Neural cell (in vitro differentiated cells): ENCODE measurements at regions not wholly inside any gene's neighbourhood (a gene's known extent, or its start where the extent isn't known, plus 50 kb on each side); places are given as distances from the start of the nearest gene placed in this dataset.

Experiments used
- H2AFZ ChIP-seq: fragments of 200-600, 300-800 bp; sonication (generic), shearing (Covaris generic); 2 replicates; pipeline ENCODE4 v1.6.0; 2014; ENCODE audit warnings: low read depth, mild to moderate bottlenecking, antibody characterized with exemption, low read length, moderate library complexity
- H3F3A ChIP-seq: fragments of 200-600 bp; shearing (Covaris generic); 2 replicates; pipeline ENCODE4 v1.6.1; 2016; ENCODE audit warnings: mild to moderate bottlenecking, moderate library complexity, mixed read lengths, antibody characterized with exemption, low read length; ENCODE audit not compliant: insufficient read depth, poor library complexity, severe bottlenecking
- H3K27ac ChIP-seq: fragments of 200-600, 300-800 bp; sonication (generic), shearing (Covaris generic); 2 replicates; pipeline ENCODE4 v1.5.1; 2014; ENCODE audit warnings: mild to moderate bottlenecking, low read length, moderate library complexity
- H3K27me3 ChIP-seq: fragments of 300-800, 200-600 bp; sonication (generic), shearing (Covaris generic); 2 replicates; pipeline ENCODE4 v1.6.0; 2014; ENCODE audit warnings: mild to moderate bottlenecking, low read depth, low read length, moderate library complexity; ENCODE audit not compliant: insufficient read depth
- H3K36me3 ChIP-seq: fragments of 300-800, 200-600 bp; sonication (generic), shearing (Covaris generic); 2 replicates; pipeline ENCODE4 v1.5.1; 2014; ENCODE audit warnings: mild to moderate bottlenecking, antibody characterized with exemption, low read length, moderate library complexity; ENCODE audit not compliant: insufficient read depth
- H3K4me2 ChIP-seq: fragments of 300-800, 200-600 bp; sonication (generic), shearing (Covaris generic); 2 replicates; pipeline ENCODE4 v1.6.0; 2014; ENCODE audit warnings: mild to moderate bottlenecking, low read length
- H3K4me3 ChIP-seq: fragments of 300-800, 200-600 bp; sonication (generic), shearing (Covaris generic); 2 replicates; pipeline ENCODE4 v1.5.1; 2014; ENCODE audit warnings: mild to moderate bottlenecking, low read length, moderate library complexity
- H3K79me2 ChIP-seq: fragments of 200-600 bp; shearing (Covaris generic); replicated peaks from 2 replicates; pipeline ENCODE4 v1.6.0; 2014; ENCODE audit warnings: mild to moderate bottlenecking, low read length, moderate library complexity; ENCODE audit not compliant: insufficient read depth
- H3K9ac ChIP-seq: fragments of 300-800, 200-600 bp; sonication (generic), shearing (Covaris generic); 2 replicates; pipeline ENCODE4 v1.6.1; 2016; ENCODE audit warnings: mild to moderate bottlenecking, low read length, mixed read lengths
- H3K9me2 ChIP-seq: fragments of 200-600 bp; shearing (Covaris generic); 2 replicates; pipeline ENCODE4 v1.6.1; 2016; ENCODE audit warnings: mild to moderate bottlenecking, low read length, mixed read lengths; ENCODE audit not compliant: insufficient read depth
- H3K9me3 ChIP-seq: fragments of 200-600, 300-800 bp; sonication (generic), shearing (Covaris generic); 2 replicates; pipeline ENCODE4 v1.6.1; 2016; ENCODE audit warnings: mild to moderate bottlenecking, mixed run types, low read length, moderate library complexity, mixed read lengths
- H4K20me1 ChIP-seq: fragments of 200-600 bp; shearing (Covaris generic); 2 replicates; pipeline ENCODE4 v1.6.1; 2016; ENCODE audit warnings: mild to moderate bottlenecking, mixed run types; ENCODE audit not compliant: insufficient read depth
- EP300 ChIP-seq: fragments of 450-650 bp; conservative IDR thresholded peaks from 2 replicates; pipeline ENCODE4 v1.6.1; 2014; ENCODE audit warnings: antibody characterized with exemption, mild to moderate bottlenecking, moderate library complexity; ENCODE audit not compliant: poor library complexity, severe bottlenecking
- EZH2 ChIP-seq: fragments of 200-600, 300-800 bp; shearing (Covaris generic), sonication (generic); IDR thresholded peaks from 2 replicates; pipeline ENCODE4 v1.6.1; 2014; ENCODE audit warnings: antibody characterized with exemption, low read length, borderline replicate concordance, mild to moderate bottlenecking; ENCODE audit not compliant: insufficient read depth, poor library complexity, severe bottlenecking
- MXI1 ChIP-seq: fragments of 450-650 bp; conservative IDR thresholded peaks from 2 replicates; pipeline ENCODE4 v1.6.1; 2014; ENCODE audit warnings: antibody characterized with exemption, mild to moderate bottlenecking; ENCODE audit not compliant: poor library complexity, severe bottlenecking
- POLR2AphosphoS5 ChIP-seq: IDR thresholded peaks from 2 replicates; pipeline ENCODE4 v1.6.1; 2012
- RAD21 ChIP-seq: fragments of 450-650 bp; conservative IDR thresholded peaks from 2 replicates; pipeline ENCODE4 v1.6.1; 2014; ENCODE audit warnings: antibody characterized with exemption, mild to moderate bottlenecking, moderate library complexity
- SMC3 ChIP-seq: fragments of 450-650 bp; conservative IDR thresholded peaks from 2 replicates; pipeline ENCODE4 v1.6.1; 2014; ENCODE audit warnings: antibody characterized with exemption, mild to moderate bottlenecking, moderate library complexity; ENCODE audit not compliant: poor library complexity
- TAF1 ChIP-seq: IDR thresholded peaks from 2 replicates; pipeline ENCODE4 v1.6.1; 2012; ENCODE audit warnings: low read depth
- TF ChIP-seq, protein P1 (sequence below): IDR thresholded peaks from 2 replicates; pipeline ENCODE4 v1.6.1; 2012; ENCODE audit warnings: borderline replicate concordance
- TF ChIP-seq, protein P2 (sequence below): fragments of 450-650 bp; IDR thresholded peaks from 2 replicates; pipeline ENCODE4 v1.5.1; 2014; ENCODE audit warnings: antibody characterized with exemption, mild to moderate bottlenecking, moderate library complexity; ENCODE audit not compliant: poor library complexity, severe bottlenecking

DNA sequence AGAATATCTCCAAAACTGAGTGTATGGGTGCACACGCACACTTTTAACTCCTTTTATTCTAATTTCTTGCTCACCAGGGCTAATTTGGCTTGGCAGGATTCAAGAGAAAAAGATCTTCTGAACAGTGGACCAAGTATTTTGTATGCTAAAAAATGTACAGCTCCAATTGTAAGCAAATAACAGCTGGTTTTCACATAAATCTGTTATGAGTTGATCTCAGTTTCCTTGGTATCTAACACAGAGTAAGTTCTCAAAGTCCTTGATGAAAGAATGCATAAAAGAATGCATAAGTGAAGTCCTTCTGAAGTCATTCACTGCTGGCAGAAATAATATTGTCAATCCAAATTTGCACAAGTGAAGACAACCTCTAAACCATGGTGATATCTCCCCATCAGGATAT lies 213.0 kb downstream of the OMA1 start:
- H3K79me2 ChIP-seq, result no peaks in the 10 kb centered on the region
- H4K20me1 ChIP-seq, result no peaks in the 10 kb centered on the region
- no peak overlapping the region for H3K9ac ChIP-seq
- no peak for TF ChIP-seq EP300
- TF ChIP-seq, protein P1, sequence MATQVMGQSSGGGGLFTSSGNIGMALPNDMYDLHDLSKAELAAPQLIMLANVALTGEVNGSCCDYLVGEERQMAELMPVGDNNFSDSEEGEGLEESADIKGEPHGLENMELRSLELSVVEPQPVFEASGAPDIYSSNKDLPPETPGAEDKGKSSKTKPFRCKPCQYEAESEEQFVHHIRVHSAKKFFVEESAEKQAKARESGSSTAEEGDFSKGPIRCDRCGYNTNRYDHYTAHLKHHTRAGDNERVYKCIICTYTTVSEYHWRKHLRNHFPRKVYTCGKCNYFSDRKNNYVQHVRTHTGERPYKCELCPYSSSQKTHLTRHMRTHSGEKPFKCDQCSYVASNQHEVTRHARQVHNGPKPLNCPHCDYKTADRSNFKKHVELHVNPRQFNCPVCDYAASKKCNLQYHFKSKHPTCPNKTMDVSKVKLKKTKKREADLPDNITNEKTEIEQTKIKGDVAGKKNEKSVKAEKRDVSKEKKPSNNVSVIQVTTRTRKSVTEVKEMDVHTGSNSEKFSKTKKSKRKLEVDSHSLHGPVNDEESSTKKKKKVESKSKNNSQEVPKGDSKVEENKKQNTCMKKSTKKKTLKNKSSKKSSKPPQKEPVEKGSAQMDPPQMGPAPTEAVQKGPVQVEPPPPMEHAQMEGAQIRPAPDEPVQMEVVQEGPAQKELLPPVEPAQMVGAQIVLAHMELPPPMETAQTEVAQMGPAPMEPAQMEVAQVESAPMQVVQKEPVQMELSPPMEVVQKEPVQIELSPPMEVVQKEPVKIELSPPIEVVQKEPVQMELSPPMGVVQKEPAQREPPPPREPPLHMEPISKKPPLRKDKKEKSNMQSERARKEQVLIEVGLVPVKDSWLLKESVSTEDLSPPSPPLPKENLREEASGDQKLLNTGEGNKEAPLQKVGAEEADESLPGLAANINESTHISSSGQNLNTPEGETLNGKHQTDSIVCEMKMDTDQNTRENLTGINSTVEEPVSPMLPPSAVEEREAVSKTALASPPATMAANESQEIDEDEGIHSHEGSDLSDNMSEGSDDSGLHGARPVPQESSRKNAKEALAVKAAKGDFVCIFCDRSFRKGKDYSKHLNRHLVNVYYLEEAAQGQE, result no peak
- no peak for TF ChIP-seq SMC3
- no peak for TF ChIP-seq TAF1
- no peak for TF ChIP-seq EZH2
- no peak for TF ChIP-seq POLR2AphosphoS5
- TF ChIP-seq, protein P2, sequence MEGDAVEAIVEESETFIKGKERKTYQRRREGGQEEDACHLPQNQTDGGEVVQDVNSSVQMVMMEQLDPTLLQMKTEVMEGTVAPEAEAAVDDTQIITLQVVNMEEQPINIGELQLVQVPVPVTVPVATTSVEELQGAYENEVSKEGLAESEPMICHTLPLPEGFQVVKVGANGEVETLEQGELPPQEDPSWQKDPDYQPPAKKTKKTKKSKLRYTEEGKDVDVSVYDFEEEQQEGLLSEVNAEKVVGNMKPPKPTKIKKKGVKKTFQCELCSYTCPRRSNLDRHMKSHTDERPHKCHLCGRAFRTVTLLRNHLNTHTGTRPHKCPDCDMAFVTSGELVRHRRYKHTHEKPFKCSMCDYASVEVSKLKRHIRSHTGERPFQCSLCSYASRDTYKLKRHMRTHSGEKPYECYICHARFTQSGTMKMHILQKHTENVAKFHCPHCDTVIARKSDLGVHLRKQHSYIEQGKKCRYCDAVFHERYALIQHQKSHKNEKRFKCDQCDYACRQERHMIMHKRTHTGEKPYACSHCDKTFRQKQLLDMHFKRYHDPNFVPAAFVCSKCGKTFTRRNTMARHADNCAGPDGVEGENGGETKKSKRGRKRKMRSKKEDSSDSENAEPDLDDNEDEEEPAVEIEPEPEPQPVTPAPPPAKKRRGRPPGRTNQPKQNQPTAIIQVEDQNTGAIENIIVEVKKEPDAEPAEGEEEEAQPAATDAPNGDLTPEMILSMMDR, result no peak
- no peak for TF ChIP-seq MXI1
- TF ChIP-seq RAD21, result no peak
- no peaks in the 10 kb centered on the region for H3K9me3 ChIP-seq
- no peak overlapping the region for H3K4me3 ChIP-seq
- no peaks in the 10 kb centered on the region for H3F3A ChIP-seq
- no peaks in the 10 kb centered on the region for H3K27me3 ChIP-seq
- H3K36me3 ChIP-seq, result no peaks in the 10 kb centered on the region
- no peak overlapping the region for H3K27ac ChIP-seq
- no peak overlapping the region for H3K4me2 ChIP-seq
- H3K9me2 ChIP-seq, result no peaks in the 10 kb centered on the region
- H2AFZ ChIP-seq, result no peak overlapping the region

DNA sequence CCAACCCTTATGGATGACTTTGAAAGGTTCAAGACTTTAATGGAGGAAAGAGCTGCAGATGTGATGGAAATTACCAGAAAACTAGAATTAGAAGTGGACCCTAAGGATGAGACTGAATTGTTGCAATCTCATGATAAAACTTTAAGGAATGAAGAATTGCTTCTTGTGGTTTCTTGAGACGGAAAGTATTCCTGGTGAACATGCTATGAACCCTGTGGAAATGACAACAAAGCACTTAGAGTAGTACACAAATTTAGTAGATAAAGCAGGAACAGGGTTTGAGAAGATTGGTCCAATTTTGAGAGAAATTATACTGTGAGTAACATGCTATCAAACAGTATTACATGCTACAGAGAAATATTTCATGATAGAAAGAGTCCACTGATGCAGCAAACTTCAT lies 215.4 kb downstream of the OMA1 start:
- no peak overlapping the region for H3K9ac ChIP-seq
- H3K4me3 ChIP-seq, result no peak overlapping the region
- no peak overlapping the region for H3K4me2 ChIP-seq
- H4K20me1 ChIP-seq, result no peaks in the 10 kb centered on the region
- H3K9me3 ChIP-seq, result no peaks in the 10 kb centered on the region
- H3K79me2 ChIP-seq, result no peaks in the 10 kb centered on the region
- no peak overlapping the region for H3K27ac ChIP-seq
- TF ChIP-seq RAD21 (no peak), POLR2AphosphoS5 (no peak), TAF1 (no peak), SMC3 (no peak), EZH2 (no peak), EP300 (no peak), MXI1 (no peak)
- TF ChIP-seq, protein P2, result no peak
- TF ChIP-seq, protein P1, result no peak
- no peaks in the 10 kb centered on the region for H3F3A ChIP-seq
- H3K9me2 ChIP-seq, result no peaks in the 10 kb centered on the region
- H2AFZ ChIP-seq, result no peak overlapping the region
- H3K36me3 ChIP-seq, result no peaks in the 10 kb centered on the region
- H3K27me3 ChIP-seq, result no peaks in the 10 kb centered on the region
